WTC11 (cell line): ENCODE measurements at regions not wholly inside any gene's neighbourhood (a gene's known extent, or its start where the extent isn't known, plus 50 kb on each side); places are given as distances from the start of the nearest gene placed in this dataset.

Experiments
- ATAC-seq: fragments of 200-7000 bp; cut with Tn5 transposase; 2 replicates; pipeline ENCODE4 v1.10.0; 2021; ENCODE audit warnings: mild to moderate bottlenecking, moderate library complexity
- CTCF ChIA-PET: fragments of 300-600 bp; sonication (Branson Sonifier 250); formaldehyde crosslinking; loops from one replicate; lab custom pipeline; 2021; ENCODE audit warnings: antibody characterized with exemption; lab: Charles Lee
- POLR2A ChIA-PET: fragments of 350-600 bp; sonication (Branson Sonifier 250); formaldehyde crosslinking; loops from one replicate; lab custom pipeline; 2021; ENCODE audit warnings: antibody characterized with exemption; lab: Charles Lee
- DNase-seq: peaks from one replicate; pipeline ENCODE4 v3.0.0; 2021; ENCODE audit warnings: low spot score
- H3K27ac Mint-ChIP-seq: 2 replicates; pipeline ENCODE4 v1.8.0; 2021; ENCODE audit warnings: mixed read lengths
- H3K27me3 Mint-ChIP-seq: 2 replicates; pipeline ENCODE4 v1.8.0; 2021; ENCODE audit warnings: low read depth, mild to moderate bottlenecking, moderate library complexity, mixed read lengths
- H3K36me3 Mint-ChIP-seq: 2 replicates; pipeline ENCODE4 v1.8.0; 2021; ENCODE audit warnings: mixed read lengths
- H3K4me1 Mint-ChIP-seq: 2 replicates; pipeline ENCODE4 v1.8.0; 2022; ENCODE audit warnings: mixed read lengths
- H3K4me3 Mint-ChIP-seq: 2 replicates; pipeline ENCODE4 v1.8.0; 2021; ENCODE audit warnings: mild to moderate bottlenecking, moderate library complexity, mixed read lengths
- H3K9me3 Mint-ChIP-seq: 2 replicates; pipeline ENCODE4 v1.8.0; 2021; ENCODE audit warnings: mixed read lengths
- ATF2 ChIP-seq: sonication (generic); formaldehyde crosslinking; IDR thresholded peaks from 2 replicates; pipeline ENCODE4 v1.8.1; 2022; ENCODE audit warnings: low read depth, missing genetic modification reagents, borderline replicate concordance
- ATF3 ChIP-seq: sonication (generic); formaldehyde crosslinking; conservative IDR thresholded peaks from 2 replicates; pipeline ENCODE4 v1.8.1; 2022; ENCODE audit warnings: mild to moderate bottlenecking, missing genetic modification reagents
- E2F1 ChIP-seq: sonication (generic); formaldehyde crosslinking; IDR thresholded peaks from 2 replicates; pipeline ENCODE4 v1.8.0; 2022; ENCODE audit warnings: mild to moderate bottlenecking, missing genetic modification reagents
- E2F4 ChIP-seq: sonication (generic); formaldehyde crosslinking; IDR thresholded peaks from 2 replicates; pipeline ENCODE4 v1.8.1; 2022; ENCODE audit warnings: low read depth, mild to moderate bottlenecking, moderate library complexity, missing genetic modification reagents, borderline replicate concordance
- ETV6 ChIP-seq: sonication (generic); formaldehyde crosslinking; IDR thresholded peaks from 2 replicates; pipeline ENCODE4 v1.8.1; 2022; ENCODE audit warnings: mild to moderate bottlenecking, missing genetic modification reagents
- FOXK1 ChIP-seq: sonication (generic); formaldehyde crosslinking; IDR thresholded peaks from 2 replicates; pipeline ENCODE4 v1.8.0; 2022; ENCODE audit warnings: mild to moderate bottlenecking, moderate library complexity, missing genetic modification reagents
- HMGA2 ChIP-seq: fragments of 250-450 bp; sonication (Bioruptor Pico); IDR thresholded peaks from 2 replicates; pipeline ENCODE4 v1.4.0; 2021; ENCODE audit warnings: mild to moderate bottlenecking, moderate library complexity
- IRF1 ChIP-seq: sonication (generic); formaldehyde crosslinking; IDR thresholded peaks from 2 replicates; pipeline ENCODE4 v1.8.0; 2023; ENCODE audit warnings: missing genetic modification reagents
- JAZF1 ChIP-seq: fragments of 250-450 bp; sonication (Bioruptor Pico); IDR thresholded peaks from 2 replicates; pipeline ENCODE4 v1.9.0; 2021; ENCODE audit warnings: moderate library complexity, mild to moderate bottlenecking, inconsistent platforms
- MAX ChIP-seq: sonication (generic); formaldehyde crosslinking; IDR thresholded peaks from 2 replicates; pipeline ENCODE4 v1.8.0; 2022; ENCODE audit warnings: mild to moderate bottlenecking, missing genetic modification reagents
- MLX ChIP-seq: sonication (generic); formaldehyde crosslinking; IDR thresholded peaks from 2 replicates; pipeline ENCODE4 v1.8.1; 2023; ENCODE audit warnings: mild to moderate bottlenecking, missing genetic modification reagents, moderate library complexity
- MXD4 ChIP-seq: fragments of 250-450 bp; sonication (Bioruptor Pico); IDR thresholded peaks from 2 replicates; pipeline ENCODE4 v1.8.0; 2021; ENCODE audit warnings: mild to moderate bottlenecking, moderate library complexity, borderline replicate concordance
- NFE2L1 ChIP-seq: sonication (generic); formaldehyde crosslinking; IDR thresholded peaks from 2 replicates; pipeline ENCODE4 v1.8.1; 2023; ENCODE audit warnings: missing genetic modification reagents
- NFYB ChIP-seq: sonication (generic); formaldehyde crosslinking; conservative IDR thresholded peaks from 2 replicates; pipeline ENCODE4 v1.8.0; 2022; ENCODE audit warnings: low read depth, missing genetic modification reagents
- NR1H2 ChIP-seq: sonication (generic); formaldehyde crosslinking; IDR thresholded peaks from 2 replicates; pipeline ENCODE4 v1.9.0; 2021; ENCODE audit warnings: mild to moderate bottlenecking, moderate library complexity, missing genetic modification reagents
- NR2C2 ChIP-seq: sonication (generic); formaldehyde crosslinking; IDR thresholded peaks from 2 replicates; pipeline ENCODE4 v1.8.0; 2022; ENCODE audit warnings: mild to moderate bottlenecking, missing genetic modification reagents
- NR3C1 ChIP-seq: sonication (generic); formaldehyde crosslinking; conservative IDR thresholded peaks from 2 replicates; pipeline ENCODE4 v1.8.1; 2023; ENCODE audit warnings: low read depth, mild to moderate bottlenecking, missing genetic modification reagents
- OVOL2 ChIP-seq: fragments of 250-450 bp; sonication (Bioruptor Pico); IDR thresholded peaks from 2 replicates; pipeline ENCODE4 v1.9.0; 2021; ENCODE audit warnings: mild to moderate bottlenecking, borderline replicate concordance
- PREB ChIP-seq: sonication (generic); formaldehyde crosslinking; IDR thresholded peaks from 2 replicates; pipeline ENCODE4 v1.8.1; 2022; ENCODE audit warnings: mild to moderate bottlenecking, missing genetic modification reagents, moderate library complexity, borderline replicate concordance
- SMAD4 ChIP-seq: sonication (generic); formaldehyde crosslinking; IDR thresholded peaks from 2 replicates; pipeline ENCODE4 v1.8.0; 2022; ENCODE audit warnings: mild to moderate bottlenecking, missing genetic modification reagents
- SOX15 ChIP-seq: fragments of 250-450 bp; sonication (Bioruptor Pico); IDR thresholded peaks from 2 replicates; pipeline ENCODE4 v1.9.0; 2021; ENCODE audit warnings: mild to moderate bottlenecking
- ZMAT4 ChIP-seq: fragments of 250-450 bp; sonication (Bioruptor Pico); IDR thresholded peaks from 2 replicates; pipeline ENCODE4 v1.9.0; 2021; ENCODE audit warnings: mild to moderate bottlenecking
- ZNF416 ChIP-seq: fragments of 250-450 bp; sonication (Bioruptor Pico); IDR thresholded peaks from 2 replicates; pipeline ENCODE4 v1.9.0; 2021; ENCODE audit warnings: mild to moderate bottlenecking, inconsistent platforms
- ZNF512 ChIP-seq: sonication (generic); formaldehyde crosslinking; IDR thresholded peaks from 2 replicates; pipeline ENCODE4 v1.8.1; 2022; ENCODE audit warnings: missing genetic modification reagents, borderline replicate concordance

- CTCF ChIA-PET, result no interaction called here
- DNase-seq, result no peak
- Mint-ChIP-seq H3K27ac (no peak overlapping the region), H3K4me3 (no peak overlapping the region), H3K9me3 (peaks cover 18% of the 10 kb centered on the region)
- no peak for ATAC-seq
- TF ChIP-seq ZNF416 (CRISPR knock-in tag) (no peak), IRF1 (CRISPR knock-in tag) (no peak), NR3C1 (CRISPR knock-in tag) (no peak), NR1H2 (CRISPR knock-in tag) (no peak), FOXK1 (CRISPR knock-in tag) (no peak)
- TF ChIP-seq, all 79 proteins: peak for 0
- POLR2A ChIA-PET, result no interaction called here
- no peaks in the 10 kb centered on the region for H3K27me3 Mint-ChIP-seq
- peaks cover 6% of the 10 kb centered on the region for H3K4me1 Mint-ChIP-seq
- H3K36me3 Mint-ChIP-seq, result peaks cover 3% of the 10 kb centered on the region; the same call in 1 of the 2 replicates
Measured at GRCh38 chr2:16003809-16004208, 63.5 kb downstream of the MYCN start.

- Mint-ChIP-seq H3K9me3 (peaks cover 18% of the 10 kb centered on the region), H3K4me3 (no peak overlapping the region), H3K27ac (no peak overlapping the region), H3K27me3 (no peaks in the 10 kb centered on the region), H3K36me3 (peaks cover 3% of the 10 kb centered on the region; the same call in 1 of the 2 replicates), H3K4me1 (peaks cover 6% of the 10 kb centered on the region)
- no peak for ATAC-seq
- TF ChIP-seq MXD4 (CRISPR knock-in tag) (no peak), HMGA2 (CRISPR knock-in tag) (no peak), SMAD4 (CRISPR knock-in tag) (no peak), ZMAT4 (CRISPR knock-in tag) (no peak), ZNF416 (CRISPR knock-in tag) (no peak), OVOL2 (CRISPR knock-in tag) (no peak), ATF3 (no peak), E2F4 (CRISPR knock-in tag) (no peak), JAZF1 (CRISPR knock-in tag) (no peak), PREB (CRISPR knock-in tag) (no peak)
- no peak for DNase-seq
- ChIA-PET CTCF (no interaction called here), POLR2A (interaction anchor here (0.6 kb wide), 1 partner anchor 276 kb away, joined by 3 read pairs; no protein-coding TSS in a partner anchor)
Measured at GRCh38 chr2:16003152-16003551, 62.8 kb downstream of the MYCN start.

GRCh38 chr2:16002575-16002974, 62.2 kb downstream of the MYCN start:
- no peak overlapping the region for H3K4me3 Mint-ChIP-seq
- no peak for DNase-seq
- peaks cover 3% of the 10 kb centered on the region; the same call in 1 of the 2 replicates for H3K36me3 Mint-ChIP-seq
- no peaks in the 10 kb centered on the region for H3K27me3 Mint-ChIP-seq
- no peak overlapping the region for H3K27ac Mint-ChIP-seq
- peaks cover 18% of the 10 kb centered on the region for H3K9me3 Mint-ChIP-seq
- ATAC-seq, result no peak
- ChIA-PET CTCF (no interaction called here), POLR2A (no interaction called here)
- H3K4me1 Mint-ChIP-seq, result peaks cover 7% of the 10 kb centered on the region
- TF ChIP-seq NFYB (CRISPR knock-in tag) (no peak), ETV6 (CRISPR knock-in tag) (no peak), MLX (CRISPR knock-in tag) (no peak), E2F1 (CRISPR knock-in tag) (no peak), HMGA2 (CRISPR knock-in tag) (no peak), SOX15 (no peak), NR1H2 (CRISPR knock-in tag) (no peak), NR2C2 (CRISPR knock-in tag) (no peak), ATF2 (CRISPR knock-in tag) (no peak), NFE2L1 (no peak), MAX (CRISPR knock-in tag) (no peak), ZNF512 (CRISPR knock-in tag) (no peak)
